GOT3 (cell line): ENCODE measurements at regions not wholly inside any gene's neighbourhood (a gene's known extent, or its start where the extent isn't known, plus 50 kb on each side); places are given as distances from the start of the nearest gene placed in this dataset.
"Not testable (repeated sequence)": the region's sequence is repeated elsewhere in the genome, so short reads cannot be mapped to it uniquely, and the experiment has no call there.

Experiments
- DNase-seq: peaks from one replicate; lab custom pipeline; 2025; ENCODE audit warnings: mixed read lengths; lab: John Stamatoyannopoulos, UW

- no peak for DNase-seq
These were observed 193.7 kb downstream of the TTC39B start for GRCh38 chr9:15113288-15113687.

GRCh38 chr9:15111071-15111470 lies 195.9 kb downstream of the TTC39B start:
- no peak for DNase-seq

- no peak for DNase-seq
These were observed 194.7 kb upstream of the FREM1 start for GRCh38 chr9:15104826-15105420.

GRCh38 chr9:15103290-15103689 lies 193.1 kb upstream of the FREM1 start:
- DNase-seq, result no peak

GRCh38 chr9:15101095-15101494 lies 190.9 kb upstream of the FREM1 start:
- DNase-seq, result no peak

- no peak for DNase-seq
These were observed 190.3 kb upstream of the FREM1 start for GRCh38 chr9:15100571-15100970.

- DNase-seq, result no peak
These were observed 186.7 kb upstream of the FREM1 start for GRCh38 chr9:15096972-15097371.

GRCh38 chr9:15086778-15087324 lies 176.6 kb upstream of the FREM1 start:
- DNase-seq, result no peak

- no peak for DNase-seq
These were observed 176.0 kb upstream of the FREM1 start for GRCh38 chr9:15086156-15086763.

GRCh38 chr9:15081021-15081753 lies 171.0 kb upstream of the FREM1 start:
- no peak for DNase-seq

- no peak for DNase-seq
These were observed 170.2 kb upstream of the FREM1 start for GRCh38 chr9:15080401-15080800.

GRCh38 chr9:15079989-15080388 lies 169.8 kb upstream of the FREM1 start:
- no peak for DNase-seq

- DNase-seq, result no peak
These were observed 167.9 kb upstream of the FREM1 start for GRCh38 chr9:15077946-15078729.

- no peak for DNase-seq
These were observed 163.4 kb upstream of the FREM1 start for GRCh38 chr9:15073620-15074019.

- no peak for DNase-seq
These were observed 160.5 kb upstream of the FREM1 start for GRCh38 chr9:15070716-15071115.

GRCh38 chr9:15069106-15069505 lies 158.9 kb upstream of the FREM1 start:
- DNase-seq, result no peak

GRCh38 chr9:15068261-15068660 lies 158.0 kb upstream of the FREM1 start:
- DNase-seq, result no peak

- no peak for DNase-seq
These were observed 148.8 kb upstream of the FREM1 start for GRCh38 chr9:15059003-15059402.

- DNase-seq, result no peak
These were observed 148.0 kb upstream of the FREM1 start for GRCh38 chr9:15058236-15058635.

GRCh38 chr9:15055284-15055683 lies 145.1 kb upstream of the FREM1 start:
- not testable (repeated sequence) for DNase-seq

- DNase-seq, result no peak
These were observed 138.5 kb upstream of the FREM1 start for GRCh38 chr9:15048772-15049171.

GRCh38 chr9:15047028-15047551 lies 136.9 kb upstream of the FREM1 start:
- no peak for DNase-seq
